ENCODE measurements at regions not wholly inside any gene's neighbourhood (a gene's known extent, or its start where the extent isn't known, plus 50 kb on each side); places are given as distances from the start of the nearest gene placed in this dataset.
"Not testable (repeated sequence)": the region's sequence is repeated elsewhere in the genome, so short reads cannot be mapped to it uniquely, and the experiment has no call there.

GRCh38 chr12:114809097-114809496 is 125.1 kb upstream of the TBX3 start:
- ChIA-PET POLR2A (no interaction called here), CTCF (no interaction called here)
- WGBS (ENCODE audit: missing lambda C conversion rate) = 38% methylated on average over 5 of the region's 5 CpGs
- H3K4me1 ChIP-seq = peaks cover 12% of the 10 kb centered on the region
- H3K9me3 ChIP-seq = no peaks in the 10 kb centered on the region
- H3K4me3 ChIP-seq = no peak overlapping the region
- ATAC-seq = no peak
- H3K4me2 ChIP-seq = no peak overlapping the region
- TF ChIP-seq TP53 (CRISPR knock-in tag; IDR thresholded peaks at IDR 0.05) = no peak
- no peak for FAIRE-seq
- no peak for DNase-seq (ENCODE audit: low read depth in 1 of 2, low spot score in 1 of 2)
- H3K27ac ChIP-seq = no peak overlapping the region

- H3K4me2 ChIP-seq; CTCF ChIA-PET; H3K4me3 ChIP-seq; DNase-seq (ENCODE audit: low read depth in 1 of 2, low spot score in 1 of 2); ATAC-seq; FAIRE-seq; H3K9me3 ChIP-seq; H3K4me1 ChIP-seq; H3K27ac ChIP-seq; POLR2A ChIA-PET: not testable (repeated sequence)
- WGBS (ENCODE audit: missing lambda C conversion rate) = 72% methylated on average over 3 of the region's 3 CpGs
Observed at GRCh38 chr12:114801381-114801780, 117.4 kb upstream of the TBX3 start.

DNA sequence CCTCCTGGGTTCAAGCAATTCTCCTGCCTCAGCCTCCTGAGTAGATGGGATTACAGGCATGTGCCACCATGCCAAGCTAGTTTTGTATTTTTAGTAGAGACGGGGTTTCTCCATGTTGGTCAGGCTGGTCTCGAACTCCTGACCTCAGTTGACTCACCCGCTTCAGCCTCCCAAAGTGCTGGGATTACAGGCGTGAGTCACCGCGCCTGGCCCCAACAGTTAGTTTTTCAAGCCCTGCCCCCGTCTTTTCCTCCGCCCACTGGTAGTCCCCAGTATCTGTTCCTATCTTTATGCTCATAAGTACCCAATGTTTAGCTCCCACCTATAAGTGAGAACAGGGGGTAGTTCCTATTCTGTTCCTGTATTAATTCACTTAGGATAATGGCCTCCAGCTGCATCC is 116.6 kb upstream of the TBX3 start:
- 0 out of 6 replicates have a peak overlapping the region, but pooled peaks of 1 of the 2 experiments have one; percentile 59 for H3K27ac ChIP-seq

DNA sequence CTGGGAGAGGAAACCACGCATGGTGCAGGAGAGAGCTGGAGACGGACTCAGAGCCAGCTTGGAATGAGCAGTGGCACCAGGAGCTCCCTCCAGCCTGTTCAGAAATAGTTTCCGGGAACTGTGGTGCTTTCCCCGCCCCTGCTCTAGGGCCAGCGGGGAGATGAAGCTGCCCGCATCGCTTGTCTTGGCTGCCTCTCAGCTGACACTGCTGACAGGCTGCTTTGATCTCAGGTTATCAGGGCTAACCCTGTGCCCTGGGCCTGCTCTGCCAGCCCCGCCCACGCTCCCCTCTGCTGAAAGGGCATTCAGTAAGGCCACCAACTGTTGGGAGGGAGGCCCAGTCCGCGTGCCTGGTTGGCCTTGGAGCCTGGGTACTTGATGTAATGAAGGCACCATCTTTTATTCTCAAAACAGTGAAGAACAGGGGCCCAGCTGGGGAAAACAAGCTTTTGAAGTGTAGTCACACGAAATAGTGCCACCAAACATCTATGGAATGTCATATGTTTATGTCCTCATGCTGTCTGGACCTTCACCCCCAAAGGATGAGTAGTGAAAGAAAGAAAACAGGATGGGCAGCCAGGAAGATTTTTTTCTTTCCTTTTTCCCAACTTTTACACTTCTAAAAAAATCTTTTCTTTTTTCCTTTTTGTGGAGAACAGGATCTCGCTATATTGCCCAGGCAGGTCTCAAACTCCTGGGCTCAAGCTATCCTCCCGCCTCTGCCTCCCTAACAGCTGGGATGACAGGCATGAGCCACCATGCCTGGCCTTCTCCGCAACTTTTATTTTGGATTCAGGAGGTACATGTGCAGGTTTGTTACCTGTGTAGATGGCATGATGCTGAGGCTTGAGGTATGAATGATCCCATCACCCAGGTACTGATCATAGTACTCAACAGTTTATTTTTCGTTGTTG is 115.9 kb upstream of the TBX3 start:
- Histone ChIP-seq H3K4me1 (peaks cover 6% of the 10 kb centered on the region; the same call in 1 of the 3 replicates), H3K4me2 (no peak overlapping the region), H3K27ac (peak overlapping the region in 1 of 2 experiments; percentile 59; a peak in 3 of 6 replicates), H3K4me3 (no peak overlapping the region), H3K9me3 (0 out of 3 replicates have a peak, but pooled peaks cover 4% of the 10 kb centered on the region)
- DNase-seq (ENCODE audit: low read depth in 1 of 2, low spot score in 1 of 2) (peak in 1 of 2 experiments; percentile 44), FAIRE-seq (no peak), ATAC-seq (peak; percentile 24 to 69; a peak in 3 of 6 replicates)
- WGBS (ENCODE audit: missing lambda C conversion rate) = 68% methylated on average over 14 of the region's 16 CpGs
- POLR2A ChIA-PET = no interaction called here
- CTCF ChIA-PET = interaction anchor here (1.1 kb wide), 1 partner anchor 115 kb away, joined by 3 read pairs; the partner anchor contains the start of gene TBX3
- TF ChIP-seq SMC3 (IDR thresholded peaks at IDR 0.05) (no peak), POLR2A (IDR thresholded peaks at IDR 0.05; ENCODE audit: low read length) (no peak), RNF2 (IDR thresholded peaks at IDR 0.05; ENCODE audit: borderline replicate concordance, low read depth) (no peak), ZFP36 (IDR thresholded peaks at IDR 0.05; ENCODE audit: borderline replicate concordance, partially characterized antibody) (no peak), HOXB13 (CRISPR knock-in tag; IDR thresholded peaks at IDR 0.05; ENCODE audit: low read depth) (no peak), JUNB (IDR thresholded peaks at IDR 0.05) (no peak), SREBF2 (IDR thresholded peaks at IDR 0.05) (no peak), RCOR1 (IDR thresholded peaks at IDR 0.05; ENCODE audit: low read depth, low read length) (no peak), CBX2 (IDR thresholded peaks at IDR 0.05; ENCODE audit: borderline replicate concordance, low read depth) (no peak), ZSCAN20 (CRISPR knock-in tag; IDR thresholded peaks at IDR 0.05) (no peak), KDM1A (IDR thresholded peaks at IDR 0.05; ENCODE audit: low read depth) (no peak), CEBPB (IDR thresholded peaks at IDR 0.05) (no peak), GATA3 (IDR thresholded peaks at IDR 0.05; ENCODE audit: borderline replicate concordance) (no peak), ZC3H11A (IDR thresholded peaks at IDR 0.05) (no peak), TP53 (CRISPR knock-in tag; IDR thresholded peaks at IDR 0.05) (no peak)
- TF ChIP-seq, protein P1, sequence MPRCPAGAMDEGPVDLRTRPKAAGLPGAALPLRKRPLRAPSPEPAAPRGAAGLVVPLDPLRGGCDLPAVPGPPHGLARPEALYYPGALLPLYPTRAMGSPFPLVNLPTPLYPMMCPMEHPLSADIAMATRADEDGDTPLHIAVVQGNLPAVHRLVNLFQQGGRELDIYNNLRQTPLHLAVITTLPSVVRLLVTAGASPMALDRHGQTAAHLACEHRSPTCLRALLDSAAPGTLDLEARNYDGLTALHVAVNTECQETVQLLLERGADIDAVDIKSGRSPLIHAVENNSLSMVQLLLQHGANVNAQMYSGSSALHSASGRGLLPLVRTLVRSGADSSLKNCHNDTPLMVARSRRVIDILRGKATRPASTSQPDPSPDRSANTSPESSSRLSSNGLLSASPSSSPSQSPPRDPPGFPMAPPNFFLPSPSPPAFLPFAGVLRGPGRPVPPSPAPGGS (IDR thresholded peaks at IDR 0.05) = no peak
- TF ChIP-seq, protein P2, sequence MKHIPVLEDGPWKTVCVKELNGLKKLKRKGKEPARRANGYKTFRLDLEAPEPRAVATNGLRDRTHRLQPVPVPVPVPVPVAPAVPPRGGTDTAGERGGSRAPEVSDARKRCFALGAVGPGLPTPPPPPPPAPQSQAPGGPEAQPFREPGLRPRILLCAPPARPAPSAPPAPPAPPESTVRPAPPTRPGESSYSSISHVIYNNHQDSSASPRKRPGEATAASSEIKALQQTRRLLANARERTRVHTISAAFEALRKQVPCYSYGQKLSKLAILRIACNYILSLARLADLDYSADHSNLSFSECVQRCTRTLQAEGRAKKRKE (CRISPR knock-in tag; IDR thresholded peaks at IDR 0.05; ENCODE audit: low read depth) = no peak
- TF ChIP-seq, protein P3, sequence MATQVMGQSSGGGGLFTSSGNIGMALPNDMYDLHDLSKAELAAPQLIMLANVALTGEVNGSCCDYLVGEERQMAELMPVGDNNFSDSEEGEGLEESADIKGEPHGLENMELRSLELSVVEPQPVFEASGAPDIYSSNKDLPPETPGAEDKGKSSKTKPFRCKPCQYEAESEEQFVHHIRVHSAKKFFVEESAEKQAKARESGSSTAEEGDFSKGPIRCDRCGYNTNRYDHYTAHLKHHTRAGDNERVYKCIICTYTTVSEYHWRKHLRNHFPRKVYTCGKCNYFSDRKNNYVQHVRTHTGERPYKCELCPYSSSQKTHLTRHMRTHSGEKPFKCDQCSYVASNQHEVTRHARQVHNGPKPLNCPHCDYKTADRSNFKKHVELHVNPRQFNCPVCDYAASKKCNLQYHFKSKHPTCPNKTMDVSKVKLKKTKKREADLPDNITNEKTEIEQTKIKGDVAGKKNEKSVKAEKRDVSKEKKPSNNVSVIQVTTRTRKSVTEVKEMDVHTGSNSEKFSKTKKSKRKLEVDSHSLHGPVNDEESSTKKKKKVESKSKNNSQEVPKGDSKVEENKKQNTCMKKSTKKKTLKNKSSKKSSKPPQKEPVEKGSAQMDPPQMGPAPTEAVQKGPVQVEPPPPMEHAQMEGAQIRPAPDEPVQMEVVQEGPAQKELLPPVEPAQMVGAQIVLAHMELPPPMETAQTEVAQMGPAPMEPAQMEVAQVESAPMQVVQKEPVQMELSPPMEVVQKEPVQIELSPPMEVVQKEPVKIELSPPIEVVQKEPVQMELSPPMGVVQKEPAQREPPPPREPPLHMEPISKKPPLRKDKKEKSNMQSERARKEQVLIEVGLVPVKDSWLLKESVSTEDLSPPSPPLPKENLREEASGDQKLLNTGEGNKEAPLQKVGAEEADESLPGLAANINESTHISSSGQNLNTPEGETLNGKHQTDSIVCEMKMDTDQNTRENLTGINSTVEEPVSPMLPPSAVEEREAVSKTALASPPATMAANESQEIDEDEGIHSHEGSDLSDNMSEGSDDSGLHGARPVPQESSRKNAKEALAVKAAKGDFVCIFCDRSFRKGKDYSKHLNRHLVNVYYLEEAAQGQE (IDR thresholded peaks at IDR 0.05) = no peak
- TF ChIP-seq, protein P4, sequence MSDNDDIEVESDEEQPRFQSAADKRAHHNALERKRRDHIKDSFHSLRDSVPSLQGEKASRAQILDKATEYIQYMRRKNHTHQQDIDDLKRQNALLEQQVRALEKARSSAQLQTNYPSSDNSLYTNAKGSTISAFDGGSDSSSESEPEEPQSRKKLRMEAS (IDR thresholded peaks at IDR 0.05) = no peak; the same call in 1 of the 2 replicates

More for the DNA sequence above, 116.6 kb upstream of the TBX3 start:
- CTCF ChIA-PET; DNase-seq (ENCODE audit: low read depth in 1 of 2, low spot score in 1 of 2); POLR2A ChIA-PET; H3K4me3 ChIP-seq; FAIRE-seq; H3K4me2 ChIP-seq; ATAC-seq; H3K9me3 ChIP-seq; H3K4me1 ChIP-seq: not testable (repeated sequence)
- 78% methylated on average over 7 of the region's 8 CpGs for WGBS (ENCODE audit: missing lambda C conversion rate)

All from A549 (cell line).